Adrenal gland (tissue), 9 donors: ENCODE measurements at regions not wholly inside any gene's neighbourhood (a gene's known extent, or its start where the extent isn't known, plus 50 kb on each side); places are given as distances from the start of the nearest gene placed in this dataset.

Experiments
- DNase-seq, 7 donors: peaks; one replicate each; pipeline ENCODE4 v3.0.0-alpha.2; 2019 to 2020
- H3K27ac ChIP-seq, 5 donors: fragments of 200-600 bp; sonication (generic) in 4 of 5; 1 replicate in 3 of 5; 2 replicates in 2 of 5; pipeline versions ENCODE4 v1.5.1 to v1.8.0; 2016 to 2020; ENCODE audit warnings: mild to moderate bottlenecking in 1 of 5
- H3K27me3 ChIP-seq: fragments of 200-600 bp; 2 replicates; pipeline ENCODE4 v1.8.0; 2021
- H3K36me3 ChIP-seq, 2 donors: fragments of 200-600 bp; replicated peaks in 1 of 2; 1 replicate in 1 of 2; 2 replicates in 1 of 2; pipeline versions ENCODE4 v1.5.1 to v1.8.0; 2018 to 2022
- H3K4me1 ChIP-seq, 2 donors: fragments of 200-600 bp; replicated peaks in 1 of 2; 1 replicate in 1 of 2; 2 replicates in 1 of 2; pipeline versions ENCODE4 v1.5.1 to v1.8.0; 2018 to 2021
- H3K4me3 ChIP-seq, 4 donors: fragments of 200-600 bp; sonication (generic) in 3 of 4; one replicate each; pipeline ENCODE4 v1.5.1; 2016 to 2018
- H3K9me3 ChIP-seq, 3 donors: fragments of 200-600 bp; sonication (generic) in 1 of 3; replicated peaks in 1 of 3; 1 replicate in 2 of 3; 2 replicates in 1 of 3; pipeline versions ENCODE4 v1.5.1 to v1.8.0; 2016 to 2021
- CTCF ChIP-seq, 6 experiments: fragments of 450-650 bp in 4 of 6; fragments of 200-600 bp in 2 of 6; sonication (generic) in 1 of 6; IDR thresholded peaks; 1 replicate in 5 of 6; 2 replicates in 1 of 6; pipeline versions ENCODE4 v1.5.1 to v1.8.0; 2016 to 2021; ENCODE audit warnings: antibody characterized with exemption in 6 of 6, mild to moderate bottlenecking in 2 of 6, moderate library complexity in 1 of 6
- POLR2A ChIP-seq, 2 donors: fragments of 450-650 bp; IDR thresholded peaks; one replicate each; pipeline ENCODE4 v1.6.1; 2017; ENCODE audit warnings: antibody characterized with exemption in 2 of 2, mild to moderate bottlenecking in 2 of 2, moderate library complexity in 1 of 2
- WGBS, 4 donors: extraction: QIAGEN DNeasy Blood & Tissue Kit in 2 of 4; methylation state at CpG; one replicate each; pipeline versions ENCODE4 v1.1.5 to v1.1.7; 2013 to 2017; 5-methylcytosine and 5-hydroxymethylcytosine counted together
- intact Hi-C, 2 donors: fragments of 100-400 bp; cut with DNase I; formaldehyde crosslinking; loops; one replicate each; pipeline versions ENCODE4 v1.14.1 to v1.15.0; 2022 to 2023
- donor health status: healthy with polysubstance abuse.
- donor health status: Bipolar disorder and iron deficiency.
- donor health status: DM: yes; HTN: yes; CAD: no.
- donor health status: DM: no; HTN: no; CAD: no.
- donor health status: DM: no; HTN: no; CAD: no.

- Histone ChIP-seq H3K9me3 (no peaks in the 10 kb centered on the region), H3K27ac (no peak overlapping the region), H3K4me1 (peaks cover 0 to 5% of the 10 kb centered on the region in 2 donors), H3K4me3 (no peak overlapping the region), H3K27me3 (no peaks in the 10 kb centered on the region), H3K36me3 (no peaks in the 10 kb centered on the region)
- no peak for TF ChIP-seq POLR2A (IDR thresholded peaks at IDR 0.05)
- TF ChIP-seq CTCF (IDR thresholded peaks at IDR 0.05), result no peak
- no peak for DNase-seq
- WGBS, 4 donors, result 78 to 87% (median 81%) methylated on average over 9 of the region's 9 CpGs
- intact Hi-C loops, result no loop called here
Observed at GRCh38 chr11:119828006-119828405, 99.0 kb upstream of the NECTIN1 start.

GRCh38 chr11:119827113-119827512 lies 98.1 kb upstream of the NECTIN1 start:
- Histone ChIP-seq H3K4me1 (peaks cover 0 to 2% of the 10 kb centered on the region in 2 donors), H3K9me3 (no peaks in the 10 kb centered on the region), H3K36me3 (no peaks in the 10 kb centered on the region), H3K4me3 (no peak overlapping the region), H3K27ac (no peak overlapping the region), H3K27me3 (no peaks in the 10 kb centered on the region)
- no peak for DNase-seq
- 30 to 50% (median 43%) methylated on average over 1 to 2 of the region's 2 CpGs for WGBS, 4 donors
- TF ChIP-seq POLR2A (IDR thresholded peaks at IDR 0.05) (no peak), CTCF (IDR thresholded peaks at IDR 0.05) (no peak)
- intact Hi-C loops, result no loop called here

GRCh38 chr11:119823077-119823476 lies 94.1 kb upstream of the NECTIN1 start:
- WGBS, 4 donors, result 69 to 86% (median 75%) methylated on average over 15 of the region's 15 CpGs
- no peak for DNase-seq
- H3K27me3 ChIP-seq, result no peaks in the 10 kb centered on the region
- H3K4me1 ChIP-seq, result no peaks in the 10 kb centered on the region
- H3K27ac ChIP-seq, result no peak overlapping the region
- H3K36me3 ChIP-seq, result no peaks in the 10 kb centered on the region
- no peak overlapping the region for H3K4me3 ChIP-seq
- no peaks in the 10 kb centered on the region for H3K9me3 ChIP-seq
- TF ChIP-seq POLR2A (IDR thresholded peaks at IDR 0.05) (no peak), CTCF (IDR thresholded peaks at IDR 0.05) (no peak)
- intact Hi-C loops, result no loop called here

- no peak overlapping the region for H3K4me3 ChIP-seq
- DNase-seq, result no peak
- intact Hi-C loops, result no loop called here
- no peaks in the 10 kb centered on the region for H3K36me3 ChIP-seq
- no peak for TF ChIP-seq POLR2A (IDR thresholded peaks at IDR 0.05)
- H3K27me3 ChIP-seq, result no peaks in the 10 kb centered on the region
- H3K27ac ChIP-seq, result no peak overlapping the region
- WGBS, 4 donors, result 74 to 82% (median 77%) methylated on average over 2 of the region's 2 CpGs
- no peaks in the 10 kb centered on the region for H3K4me1 ChIP-seq
- H3K9me3 ChIP-seq, result no peaks in the 10 kb centered on the region
Observed at GRCh38 chr11:119816660-119817059, 87.7 kb upstream of the NECTIN1 start.

GRCh38 chr11:119814766-119815165 lies 85.8 kb upstream of the NECTIN1 start:
- intact Hi-C loops, result no loop called here
- Histone ChIP-seq H3K9me3 (no peaks in the 10 kb centered on the region), H3K27ac (no peak overlapping the region), H3K4me1 (no peaks in the 10 kb centered on the region), H3K4me3 (no peak overlapping the region), H3K36me3 (no peaks in the 10 kb centered on the region), H3K27me3 (no peaks in the 10 kb centered on the region)
- no peak for TF ChIP-seq CTCF (IDR thresholded peaks at IDR 0.05)
- no peak for TF ChIP-seq POLR2A (IDR thresholded peaks at IDR 0.05)
- DNase-seq, result no peak
